ENCODE measurements at regions not wholly inside any gene's neighbourhood (a gene's known extent, or its start where the extent isn't known, plus 50 kb on each side); places are given as distances from the start of the nearest gene placed in this dataset.
"Not testable (repeated sequence)": the region's sequence is repeated elsewhere in the genome, so short reads cannot be mapped to it uniquely, and the experiment has no call there.

DNA sequence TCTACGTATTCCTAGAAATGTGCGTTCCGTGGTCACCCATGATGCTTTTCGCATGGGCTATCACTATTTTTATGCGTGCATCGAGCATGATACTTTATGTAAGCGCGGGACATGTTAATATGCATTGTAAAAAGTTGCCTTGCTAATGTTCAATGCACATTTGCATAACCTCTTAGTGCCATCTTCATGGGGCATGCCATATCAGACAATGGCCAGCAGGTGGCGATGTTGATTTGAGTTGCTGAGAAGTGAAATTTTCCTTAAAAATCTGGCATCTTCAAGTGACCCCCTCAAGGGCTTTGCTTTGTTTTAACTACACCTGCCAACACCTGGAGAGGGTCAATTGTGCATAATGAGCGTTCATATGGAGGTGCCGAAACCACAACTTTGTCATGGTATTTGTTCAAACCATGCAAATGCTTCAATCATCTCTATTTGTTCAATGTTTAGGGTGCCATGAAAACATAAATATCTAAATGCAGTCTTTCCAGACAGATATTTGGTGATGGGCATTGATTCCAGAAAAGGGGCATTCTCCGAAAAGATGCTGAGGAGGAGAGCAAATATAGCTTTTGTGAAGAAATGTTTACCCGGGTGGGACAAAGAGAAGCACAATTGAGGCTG lies 833.9 kb upstream of the PRKX start:
- H3K27me3 ChIP-seq (ENCODE audit: insufficient read depth, insufficient read length), result no peaks in the 10 kb centered on the region
- peak; percentile 57 for DNase-seq (ENCODE audit: low read depth, low spot score)
- no peak for TF ChIP-seq ZNF274 (IDR thresholded peaks at IDR 0.05; ENCODE audit: low read depth, low read length)
- no peak for TF ChIP-seq SUZ12 (IDR thresholded peaks at IDR 0.05; ENCODE audit: extremely low read depth, insufficient read depth, insufficient read length)
- TF ChIP-seq YY1 (IDR thresholded peaks at IDR 0.05; ENCODE audit: insufficient read depth, insufficient read length), result no peak
- no peaks in the 10 kb centered on the region for H3K36me3 ChIP-seq (ENCODE audit: insufficient read depth, insufficient read length, low read length)
- no peak overlapping the region for H3K9ac ChIP-seq (ENCODE audit: insufficient read length, low read depth)
- H3K4me1 ChIP-seq (ENCODE audit: insufficient read depth, insufficient read length), result no peaks in the 10 kb centered on the region
- H3K4me3 ChIP-seq (ENCODE audit: insufficient read length, low read depth), result no peak overlapping the region
- no peaks in the 10 kb centered on the region for H3K9me3 ChIP-seq (ENCODE audit: insufficient read depth, low read length)

DNA sequence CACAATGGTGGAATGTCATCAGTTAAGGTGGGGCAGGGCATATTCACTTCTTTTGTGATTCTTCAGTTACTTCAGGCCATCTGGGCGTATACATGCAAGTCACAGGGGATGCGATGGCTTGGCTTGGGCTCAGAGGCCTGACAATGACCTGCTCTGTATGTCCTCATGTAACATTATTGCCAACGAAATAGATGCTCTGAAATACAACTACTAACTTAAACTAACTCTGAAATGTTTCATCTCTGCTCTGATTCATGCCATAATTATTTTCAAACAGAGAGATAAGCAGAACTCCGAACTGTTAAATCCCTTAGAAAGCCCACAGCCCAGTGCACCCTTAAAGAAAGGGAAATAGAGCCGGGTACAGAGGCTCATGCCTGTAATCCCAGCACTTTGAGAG lies 832.7 kb upstream of the PRKX start:
- not testable (repeated sequence) for DNase-seq (ENCODE audit: low read depth, low spot score); H3K4me3 ChIP-seq (ENCODE audit: insufficient read length, low read depth); H3K36me3 ChIP-seq (ENCODE audit: insufficient read depth, insufficient read length, low read length); H3K27me3 ChIP-seq (ENCODE audit: insufficient read depth, insufficient read length); H3K4me1 ChIP-seq (ENCODE audit: insufficient read depth, insufficient read length); H3K9me3 ChIP-seq (ENCODE audit: insufficient read depth, low read length); H3K9ac ChIP-seq (ENCODE audit: insufficient read length, low read depth)

DNA sequence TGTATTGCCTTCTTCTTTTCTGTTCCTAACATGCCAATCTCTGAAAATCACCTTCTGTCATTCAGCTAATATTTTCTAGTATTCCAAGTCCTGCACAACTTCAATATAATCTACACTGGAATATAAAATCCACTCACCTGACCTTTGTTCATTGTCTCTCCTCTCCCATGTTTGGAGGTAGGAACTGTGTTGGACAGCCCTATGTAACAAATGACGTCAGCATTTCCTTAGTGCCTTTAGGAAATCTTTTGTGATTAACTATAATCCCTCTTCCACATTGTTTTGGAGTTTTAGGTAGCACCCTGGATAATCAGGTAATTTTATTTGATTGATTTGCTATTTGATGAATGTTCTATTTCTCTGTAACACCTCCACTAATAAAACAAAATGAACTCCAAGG lies 814.8 kb upstream of the PRKX start:
- Histone ChIP-seq H3K4me3 (ENCODE audit: insufficient read length, low read depth) (no peak overlapping the region), H3K36me3 (ENCODE audit: insufficient read depth, insufficient read length, low read length) (no peaks in the 10 kb centered on the region), H3K27me3 (ENCODE audit: insufficient read depth, insufficient read length) (no peaks in the 10 kb centered on the region), H3K9me3 (ENCODE audit: insufficient read depth, low read length) (no peaks in the 10 kb centered on the region), H3K9ac (ENCODE audit: insufficient read length, low read depth) (no peak overlapping the region), H3K4me1 (ENCODE audit: insufficient read depth, insufficient read length) (no peaks in the 10 kb centered on the region)
- no peak for DNase-seq (ENCODE audit: low read depth, low spot score)
- no peak for TF ChIP-seq YY1 (IDR thresholded peaks at IDR 0.05; ENCODE audit: insufficient read depth, insufficient read length)
- no peak for TF ChIP-seq ZNF274 (IDR thresholded peaks at IDR 0.05; ENCODE audit: low read depth, low read length)

DNA sequence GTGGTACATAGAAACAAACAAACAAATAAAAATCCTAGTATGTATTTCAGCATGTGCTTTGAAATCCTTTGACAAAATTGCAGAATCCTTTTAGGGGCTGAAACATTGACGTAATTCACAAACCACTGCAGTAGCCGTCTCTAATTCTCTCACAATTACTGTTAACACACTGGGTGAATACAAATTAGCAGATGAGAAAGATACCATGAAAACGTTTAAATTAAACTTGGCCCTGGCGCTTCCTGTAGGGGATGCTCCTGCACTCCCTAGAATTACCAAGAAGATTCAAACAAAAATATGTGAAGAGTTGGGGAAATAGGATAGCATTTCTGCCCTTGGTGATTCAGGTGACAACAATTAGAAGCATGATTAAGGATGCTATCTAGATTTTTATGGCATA lies 772.5 kb upstream of the PRKX start:
- no peak for DNase-seq (ENCODE audit: low read depth, low spot score)
- Histone ChIP-seq H3K36me3 (ENCODE audit: insufficient read depth, insufficient read length, low read length) (no peaks in the 10 kb centered on the region), H3K9me3 (ENCODE audit: insufficient read depth, low read length) (no peaks in the 10 kb centered on the region), H3K9ac (ENCODE audit: insufficient read length, low read depth) (no peak overlapping the region), H3K4me3 (ENCODE audit: insufficient read length, low read depth) (no peak overlapping the region), H3K27me3 (ENCODE audit: insufficient read depth, insufficient read length) (no peaks in the 10 kb centered on the region), H3K4me1 (ENCODE audit: insufficient read depth, insufficient read length) (no peaks in the 10 kb centered on the region)
- TF ChIP-seq SUZ12 (IDR thresholded peaks at IDR 0.05; ENCODE audit: extremely low read depth, insufficient read depth, insufficient read length) (no peak), ZNF274 (IDR thresholded peaks at IDR 0.05; ENCODE audit: low read depth, low read length) (no peak), YY1 (IDR thresholded peaks at IDR 0.05; ENCODE audit: insufficient read depth, insufficient read length) (no peak)

DNA sequence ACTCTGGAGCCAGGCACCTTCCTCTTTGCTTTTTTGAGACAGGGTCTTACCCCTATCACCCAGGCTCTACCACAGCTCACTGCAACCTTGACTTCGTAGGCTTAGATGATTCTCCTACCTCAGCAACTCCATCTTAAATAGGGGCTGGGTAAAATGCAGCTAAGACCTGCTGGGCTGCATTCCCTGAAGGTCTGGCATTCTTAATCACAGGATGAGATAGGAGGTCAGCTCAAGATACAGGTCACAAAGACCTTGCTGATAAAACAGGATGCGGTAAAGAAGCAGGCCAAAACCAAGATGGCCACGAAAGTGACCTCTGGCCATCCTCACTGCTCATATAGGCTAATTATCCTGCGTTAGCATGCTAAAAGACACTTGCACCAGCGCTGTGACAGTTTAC lies 770.8 kb upstream of the PRKX start:
- H3K9me3 ChIP-seq (ENCODE audit: insufficient read depth, low read length), result no peaks in the 10 kb centered on the region
- no peaks in the 10 kb centered on the region for H3K27me3 ChIP-seq (ENCODE audit: insufficient read depth, insufficient read length)
- DNase-seq (ENCODE audit: low read depth, low spot score), result no peak
- no peak overlapping the region for H3K9ac ChIP-seq (ENCODE audit: insufficient read length, low read depth)
- no peaks in the 10 kb centered on the region for H3K4me1 ChIP-seq (ENCODE audit: insufficient read depth, insufficient read length)
- no peaks in the 10 kb centered on the region for H3K36me3 ChIP-seq (ENCODE audit: insufficient read depth, insufficient read length, low read length)
- H3K4me3 ChIP-seq (ENCODE audit: insufficient read length, low read depth), result no peak overlapping the region
- no peak for TF ChIP-seq YY1 (IDR thresholded peaks at IDR 0.05; ENCODE audit: insufficient read depth, insufficient read length)

DNA sequence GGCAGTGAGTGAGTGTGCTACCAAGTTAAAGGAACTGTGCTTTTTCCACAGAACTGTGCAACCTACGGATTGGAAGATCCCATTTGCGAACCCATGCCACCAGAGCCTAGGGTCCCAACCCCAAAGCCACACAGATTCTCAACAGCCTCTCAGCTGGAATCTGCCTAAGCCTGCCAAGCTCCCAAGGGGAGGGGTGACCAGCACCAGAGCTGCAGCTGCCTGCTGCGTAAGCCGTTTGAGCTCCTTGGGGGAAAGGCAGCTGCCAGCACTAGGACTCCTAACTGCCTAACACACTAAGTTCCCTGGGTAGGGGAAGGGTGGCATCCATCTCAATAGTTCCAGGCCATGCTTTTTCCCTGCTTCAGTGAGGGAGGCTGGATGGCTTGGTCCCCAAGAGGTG lies 738.1 kb upstream of the PRKX start:
- H3K4me1 ChIP-seq (ENCODE audit: insufficient read depth, insufficient read length), result peaks cover 3% of the 10 kb centered on the region
- H3K9me3 ChIP-seq (ENCODE audit: insufficient read depth, low read length), result no peaks in the 10 kb centered on the region
- H3K9ac ChIP-seq (ENCODE audit: insufficient read length, low read depth), result no peak overlapping the region
- no peaks in the 10 kb centered on the region for H3K27me3 ChIP-seq (ENCODE audit: insufficient read depth, insufficient read length)
- H3K4me3 ChIP-seq (ENCODE audit: insufficient read length, low read depth), result no peak overlapping the region
- no peak for TF ChIP-seq YY1 (IDR thresholded peaks at IDR 0.05; ENCODE audit: insufficient read depth, insufficient read length)
- TF ChIP-seq SUZ12 (IDR thresholded peaks at IDR 0.05; ENCODE audit: extremely low read depth, insufficient read depth, insufficient read length), result no peak
- no peak for TF ChIP-seq ZNF274 (IDR thresholded peaks at IDR 0.05; ENCODE audit: low read depth, low read length)
- no peak for DNase-seq (ENCODE audit: low read depth, low spot score)
- no peaks in the 10 kb centered on the region for H3K36me3 ChIP-seq (ENCODE audit: insufficient read depth, insufficient read length, low read length)

DNA sequence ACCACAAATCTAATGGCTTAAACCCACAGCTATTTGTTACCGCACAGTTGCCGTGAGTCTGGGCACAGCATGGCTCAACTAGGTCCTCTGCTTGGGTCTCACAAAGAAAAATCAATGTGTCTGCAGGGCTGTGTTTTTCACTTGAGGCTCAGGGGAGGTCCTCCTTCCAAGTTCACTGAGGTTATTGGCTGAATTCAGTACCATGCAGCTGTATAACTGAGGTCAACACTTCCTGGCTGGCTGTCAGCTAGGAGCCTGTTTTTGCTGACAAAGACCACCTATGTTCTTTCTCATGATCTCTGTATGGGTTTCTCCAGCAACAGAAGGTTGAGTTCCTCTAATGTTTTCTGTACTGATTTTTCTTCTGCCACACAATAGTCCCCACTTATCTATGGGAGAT lies 736.7 kb upstream of the PRKX start:
- peaks cover 3% of the 10 kb centered on the region for H3K4me1 ChIP-seq (ENCODE audit: insufficient read depth, insufficient read length)
- no peak for DNase-seq (ENCODE audit: low read depth, low spot score)
- H3K9me3 ChIP-seq (ENCODE audit: insufficient read depth, low read length), result no peaks in the 10 kb centered on the region
- no peaks in the 10 kb centered on the region for H3K27me3 ChIP-seq (ENCODE audit: insufficient read depth, insufficient read length)
- H3K4me3 ChIP-seq (ENCODE audit: insufficient read length, low read depth), result no peak overlapping the region
- no peak for TF ChIP-seq ZNF274 (IDR thresholded peaks at IDR 0.05; ENCODE audit: low read depth, low read length)
- no peak for TF ChIP-seq YY1 (IDR thresholded peaks at IDR 0.05; ENCODE audit: insufficient read depth, insufficient read length)
- H3K36me3 ChIP-seq (ENCODE audit: insufficient read depth, insufficient read length, low read length), result no peaks in the 10 kb centered on the region
- no peak overlapping the region for H3K9ac ChIP-seq (ENCODE audit: insufficient read length, low read depth)

DNA sequence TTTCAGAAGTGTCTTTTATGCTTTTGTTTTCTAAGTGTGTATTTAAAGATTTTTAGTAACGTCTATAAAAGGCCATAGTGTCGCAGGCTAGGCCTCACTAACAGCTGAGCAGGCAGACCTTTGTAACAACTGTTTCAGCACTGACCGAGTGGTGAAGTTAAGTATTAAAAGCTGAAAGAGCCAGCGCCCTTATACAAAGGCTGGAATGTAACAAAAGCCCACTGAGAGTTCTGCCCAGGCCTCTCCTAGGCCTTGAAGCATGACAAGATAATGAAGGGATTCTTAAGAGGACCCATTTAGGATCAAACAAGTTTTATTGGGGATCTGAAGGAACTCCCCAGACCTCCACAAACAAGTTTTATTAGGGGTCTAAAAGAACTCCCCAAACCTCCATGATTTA lies 722.5 kb upstream of the PRKX start:
- Histone ChIP-seq H3K4me3 (ENCODE audit: insufficient read length, low read depth) (no peak overlapping the region), H3K36me3 (ENCODE audit: insufficient read depth, insufficient read length, low read length) (no peaks in the 10 kb centered on the region), H3K27me3 (ENCODE audit: insufficient read depth, insufficient read length) (no peaks in the 10 kb centered on the region), H3K9ac (ENCODE audit: insufficient read length, low read depth) (no peak overlapping the region), H3K4me1 (ENCODE audit: insufficient read depth, insufficient read length) (no peaks in the 10 kb centered on the region), H3K9me3 (ENCODE audit: insufficient read depth, low read length) (no peaks in the 10 kb centered on the region)
- no peak for DNase-seq (ENCODE audit: low read depth, low spot score)
- TF ChIP-seq SUZ12 (IDR thresholded peaks at IDR 0.05; ENCODE audit: extremely low read depth, insufficient read depth, insufficient read length) (no peak), YY1 (IDR thresholded peaks at IDR 0.05; ENCODE audit: insufficient read depth, insufficient read length) (no peak), ZNF274 (IDR thresholded peaks at IDR 0.05; ENCODE audit: low read depth, low read length) (no peak)

All from NT2/D1 (cell line).